GM23248 (cell line): ENCODE measurements at regions not wholly inside any gene's neighbourhood (a gene's known extent, or its start where the extent isn't known, plus 50 kb on each side); places are given as distances from the start of the nearest gene placed in this dataset.
"Not testable (repeated sequence)": the region's sequence is repeated elsewhere in the genome, so short reads cannot be mapped to it uniquely, and the experiment has no call there.

Experiments
- DNase-seq: peaks from one replicate; pipeline ENCODE4 v3.0.0-alpha.2; 2015
- H2AFZ ChIP-seq: fragments of 200-600 bp; sonication (generic); 2 replicates; pipeline ENCODE4 v1.6.1; 2016; ENCODE audit warnings: antibody characterized with exemption
- H3F3A ChIP-seq: fragments of 200-600 bp; sonication (generic); 2 replicates; pipeline ENCODE4 v1.6.1; 2016; ENCODE audit warnings: mild to moderate bottlenecking, antibody characterized with exemption, mixed run types; ENCODE audit not compliant: insufficient read depth
- H3K27ac ChIP-seq: fragments of 200-600 bp; sonication (generic); 2 replicates; pipeline ENCODE4 v1.5.1; 2016; ENCODE audit warnings: mild to moderate bottlenecking
- H3K27me3 ChIP-seq: fragments of 200-600 bp; sonication (generic); replicated peaks from 2 replicates; pipeline ENCODE4 v1.6.1; 2016; ENCODE audit warnings: mild to moderate bottlenecking; ENCODE audit not compliant: insufficient read depth
- H3K36me3 ChIP-seq: fragments of 200-600 bp; sonication (generic); 2 replicates; pipeline ENCODE4 v1.6.1; 2016; ENCODE audit warnings: low read depth, mild to moderate bottlenecking
- H3K4me1 ChIP-seq: fragments of 200-600 bp; sonication (generic); 2 replicates; pipeline ENCODE4 v1.6.1; 2016; ENCODE audit warnings: mild to moderate bottlenecking; ENCODE audit not compliant: insufficient read depth
- H3K4me2 ChIP-seq: fragments of 200-600 bp; sonication (generic); one replicate; pipeline ENCODE4 v1.6.1; 2016; ENCODE audit warnings: mild to moderate bottlenecking; ENCODE audit not compliant: unreplicated experiment
- H3K4me3 ChIP-seq: fragments of 200-600 bp; sonication (generic); 2 replicates; pipeline ENCODE4 v1.5.1; 2016; ENCODE audit warnings: mild to moderate bottlenecking
- H3K79me2 ChIP-seq: fragments of 200-600 bp; sonication (generic); 2 replicates; pipeline ENCODE4 v1.6.1; 2016; ENCODE audit warnings: mild to moderate bottlenecking; ENCODE audit not compliant: insufficient read depth
- H3K9ac ChIP-seq: fragments of 200-600 bp; sonication (generic); 2 replicates; pipeline ENCODE4 v1.6.1; 2016; ENCODE audit warnings: mild to moderate bottlenecking
- H3K9me2 ChIP-seq: fragments of 200-600 bp; sonication (generic); 2 replicates; pipeline ENCODE4 v1.6.1; 2016; ENCODE audit warnings: mixed run types, mild to moderate bottlenecking, moderate library complexity; ENCODE audit not compliant: insufficient read depth
- H3K9me3 ChIP-seq: fragments of 200-600 bp; sonication (generic); one replicate; pipeline ENCODE4 v1.6.1; 2017; ENCODE audit warnings: low read depth
- H4K20me1 ChIP-seq: fragments of 200-600 bp; sonication (generic); 2 replicates; pipeline ENCODE4 v1.6.0; 2016; ENCODE audit not compliant: insufficient read depth
- EZH2 ChIP-seq: fragments of 200-600 bp; sonication (generic); IDR thresholded peaks from 2 replicates; pipeline ENCODE4 v1.6.1; 2018; ENCODE audit warnings: antibody characterized with exemption, mild to moderate bottlenecking; ENCODE audit not compliant: insufficient read depth, poor library complexity, severe bottlenecking
- EZH2phosphoT487 ChIP-seq: fragments of 200-600 bp; sonication (generic); IDR thresholded peaks from 2 replicates; pipeline ENCODE4 v1.6.1; 2018; ENCODE audit warnings: antibody characterized with exemption, moderate library complexity, mild to moderate bottlenecking, low read depth; ENCODE audit not compliant: insufficient read depth
- WGBS, 2 experiments: methylation state at CpG; one replicate each; pipeline ENCODE4 v1.1.6; 2015 to 2017; ENCODE audit warnings: low lambda C conversion rate in 2 of 2, low coverage in 1 of 2; ENCODE audit errors: missing lambda C conversion rate in 2 of 2; 5-methylcytosine and 5-hydroxymethylcytosine counted together
- in situ Hi-C: fragments of 300-500 bp; cut with MboI; formaldehyde crosslinking; loops from 2 replicates; pipeline ENCODE4 v1.15.0; 2020

DNA sequence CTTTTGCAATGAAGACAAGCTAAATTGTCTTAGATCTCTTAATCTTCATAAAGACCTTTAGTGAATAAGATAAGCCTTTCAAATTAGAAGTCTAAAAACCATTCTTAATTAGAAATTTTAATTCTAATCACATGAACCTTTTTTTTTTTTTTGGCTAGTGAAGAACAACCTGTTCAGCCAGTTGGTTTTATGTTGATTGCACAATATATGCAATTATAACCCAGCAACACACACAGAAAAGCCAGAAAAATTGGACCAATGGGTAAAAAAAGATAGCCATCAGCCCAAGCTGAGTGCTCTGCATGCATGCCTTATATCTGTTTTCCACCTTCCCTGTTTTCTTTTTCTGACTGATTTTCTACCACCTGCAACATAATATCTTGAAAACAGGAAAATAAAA, 252.2 kb downstream of the SYT10 start:
- Histone ChIP-seq H3K79me2 (no peaks in the 10 kb centered on the region), H3K4me1 (no peaks in the 10 kb centered on the region), H3K9me3 (peaks cover 4% of the 10 kb centered on the region), H3K36me3 (no peaks in the 10 kb centered on the region), H3K9ac (no peak overlapping the region), H3K4me3 (no peak overlapping the region), H3K9me2 (no peaks in the 10 kb centered on the region), H3K27me3 (no peaks in the 10 kb centered on the region), H2AFZ (no peak overlapping the region), H4K20me1 (no peaks in the 10 kb centered on the region), H3F3A (no peaks in the 10 kb centered on the region), H3K4me2 (no peak overlapping the region), H3K27ac (no peak overlapping the region)
- TF ChIP-seq EZH2 (no peak), EZH2phosphoT487 (no peak)
- no peak for DNase-seq
- in situ Hi-C loops, result no loop called here

- H4K20me1 ChIP-seq, result no peaks in the 10 kb centered on the region
- no peak overlapping the region for H3K4me3 ChIP-seq
- no peak overlapping the region for H3K4me2 ChIP-seq
- DNase-seq, result no peak
- H3K9me2 ChIP-seq, result no peaks in the 10 kb centered on the region
- no peak overlapping the region for H2AFZ ChIP-seq
- no peaks in the 10 kb centered on the region for H3K4me1 ChIP-seq
- no peak overlapping the region for H3K27ac ChIP-seq
- no peaks in the 10 kb centered on the region for H3K36me3 ChIP-seq
- no peaks in the 10 kb centered on the region for H3K79me2 ChIP-seq
- TF ChIP-seq EZH2 (no peak), EZH2phosphoT487 (no peak)
- H3K9me3 ChIP-seq, result peaks cover 4% of the 10 kb centered on the region
- in situ Hi-C loops, result no loop called here
- no peak overlapping the region for H3K9ac ChIP-seq
- no peaks in the 10 kb centered on the region for H3K27me3 ChIP-seq
- H3F3A ChIP-seq, result no peaks in the 10 kb centered on the region
- WGBS, 2 experiments, result 2 to 4% methylated on average over 3 of the region's 3 CpGs
Observed at GRCh38 chr12:33184161-33184560, 255.5 kb downstream of the SYT10 start.

- no peaks in the 10 kb centered on the region for H3K36me3 ChIP-seq
- DNase-seq, result no peak
- in situ Hi-C loops, result no loop called here
- H3K27me3 ChIP-seq, result no peaks in the 10 kb centered on the region
- no peaks in the 10 kb centered on the region for H4K20me1 ChIP-seq
- no peaks in the 10 kb centered on the region for H3K9me3 ChIP-seq
- H2AFZ ChIP-seq, result no peak overlapping the region
- no peaks in the 10 kb centered on the region for H3K79me2 ChIP-seq
- H3K4me3 ChIP-seq, result no peak overlapping the region
- no peak for TF ChIP-seq EZH2
- TF ChIP-seq EZH2phosphoT487, result no peak
- H3K27ac ChIP-seq, result no peak overlapping the region
- 0 to 4% methylated on average over 1 of the region's 1 CpG for WGBS, 2 experiments
- H3F3A ChIP-seq, result no peaks in the 10 kb centered on the region
- no peaks in the 10 kb centered on the region for H3K9me2 ChIP-seq
- no peaks in the 10 kb centered on the region for H3K4me1 ChIP-seq
- no peak overlapping the region for H3K4me2 ChIP-seq
- H3K9ac ChIP-seq, result no peak overlapping the region
Observed at GRCh38 chr12:33182485-33182884, 257.1 kb downstream of the SYT10 start.

GRCh38 chr12:33180918-33181317, 258.7 kb downstream of the SYT10 start:
- Histone ChIP-seq H3K27ac (no peak overlapping the region), H3K79me2 (no peaks in the 10 kb centered on the region), H3K4me2 (no peak overlapping the region)

DNA sequence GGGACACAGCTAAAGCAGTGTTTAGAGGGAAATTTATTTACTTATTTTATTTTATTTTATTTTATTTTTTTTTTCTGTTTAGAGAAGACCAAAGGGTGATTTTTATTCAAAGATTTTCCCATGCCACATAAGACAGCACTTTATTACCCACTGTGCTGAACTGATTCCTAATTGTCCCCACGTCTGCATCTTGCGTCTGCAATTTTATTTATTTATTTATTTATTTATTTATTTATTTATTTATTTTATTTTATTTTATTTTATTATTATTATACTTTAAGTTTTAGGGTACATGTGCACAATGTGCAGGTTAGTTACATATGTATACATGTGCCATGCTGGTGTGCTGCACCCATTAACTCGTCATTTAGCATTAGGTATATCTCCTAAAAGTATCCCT, 269.7 kb upstream of the PKP2 start:
- H3K4me3 ChIP-seq, H2AFZ ChIP-seq, H3K9me2 ChIP-seq, H3K27ac ChIP-seq, H3K79me2 ChIP-seq, in situ Hi-C loops, H3K9ac ChIP-seq, H3K4me2 ChIP-seq, H3K9me3 ChIP-seq, H4K20me1 ChIP-seq, DNase-seq, H3K27me3 ChIP-seq, H3F3A ChIP-seq, H3K4me1 ChIP-seq, H3K36me3 ChIP-seq: not testable (repeated sequence)
- 29 to 43% methylated on average over 2 to 3 of the region's 3 CpGs for WGBS, 2 experiments

More at GRCh38 chr12:33180918-33181317, 258.7 kb downstream of the SYT10 start:
- no peaks in the 10 kb centered on the region for H3K36me3 ChIP-seq
- H3K9ac ChIP-seq, result no peak overlapping the region
- H4K20me1 ChIP-seq, result no peaks in the 10 kb centered on the region
- no peaks in the 10 kb centered on the region for H3K9me2 ChIP-seq
- DNase-seq, result no peak
- in situ Hi-C loops, result no loop called here
- 15 to 20% methylated on average over 1 of the region's 1 CpG for WGBS, 2 experiments
- no peaks in the 10 kb centered on the region for H3K27me3 ChIP-seq
- H3F3A ChIP-seq, result no peaks in the 10 kb centered on the region
- no peaks in the 10 kb centered on the region for H3K4me1 ChIP-seq
- no peak overlapping the region for H3K4me3 ChIP-seq
- no peak overlapping the region for H2AFZ ChIP-seq
- TF ChIP-seq EZH2phosphoT487 (no peak), EZH2 (no peak)
- no peaks in the 10 kb centered on the region for H3K9me3 ChIP-seq
